Upper lobe of right lung (tissue), 1 donor: ENCODE measurements at regions not wholly inside any gene's neighbourhood (a gene's known extent, or its start where the extent isn't known, plus 50 kb on each side); places are given as distances from the start of the nearest gene placed in this dataset.

Experiments used
- ATAC-seq: fragments of 200-7000 bp; cut with Tn5 transposase; one replicate; pipeline ENCODE4 v1.9.1; 2020; ENCODE audit warnings: mild to moderate bottlenecking, moderate library complexity
- DNase-seq: peaks from one replicate; pipeline ENCODE4 v3.0.0-alpha.2; 2020
- H3K27ac ChIP-seq: fragments of 200-600 bp; one replicate; pipeline ENCODE4 v1.8.0; 2022
- H3K27me3 ChIP-seq: fragments of 200-600 bp; one replicate; pipeline ENCODE4 v1.8.0; 2022; ENCODE audit warnings: mild to moderate bottlenecking
- H3K36me3 ChIP-seq: fragments of 200-600 bp; one replicate; pipeline ENCODE4 v1.8.0; 2022
- H3K4me1 ChIP-seq: fragments of 200-600 bp; one replicate; pipeline ENCODE4 v1.8.0; 2022
- H3K4me3 ChIP-seq: fragments of 200-600 bp; one replicate; pipeline ENCODE4 v1.8.0; 2022; ENCODE audit warnings: mild to moderate bottlenecking
- H3K9me3 ChIP-seq: fragments of 200-600 bp; one replicate; pipeline ENCODE4 v1.8.0; 2022
- CTCF ChIP-seq: fragments of 200-600 bp; IDR thresholded peaks from one replicate; pipeline ENCODE4 v1.8.0; 2022; ENCODE audit warnings: antibody characterized with exemption
- intact Hi-C: fragments of 100-400 bp; cut with DNase I; formaldehyde crosslinking; loops from one replicate; pipeline ENCODE4 v1.11.0; 2022
- donor health status: DM: no; HTN: yes; CAD: no; lungs with severe emphysema.

- Histone ChIP-seq H3K36me3 (no peaks in the 10 kb centered on the region), H3K4me1 (no peaks in the 10 kb centered on the region), H3K27me3 (no peaks in the 10 kb centered on the region), H3K4me3 (no peak overlapping the region), H3K27ac (no peak overlapping the region), H3K9me3 (no peaks in the 10 kb centered on the region)
- ATAC-seq (peak; percentile 56), DNase-seq (no peak)
- intact Hi-C loops = no loop called here
- no peak for TF ChIP-seq CTCF
Measured at GRCh38 chr16:66003201-66003600, 363.3 kb upstream of the CDH5 start.

DNA sequence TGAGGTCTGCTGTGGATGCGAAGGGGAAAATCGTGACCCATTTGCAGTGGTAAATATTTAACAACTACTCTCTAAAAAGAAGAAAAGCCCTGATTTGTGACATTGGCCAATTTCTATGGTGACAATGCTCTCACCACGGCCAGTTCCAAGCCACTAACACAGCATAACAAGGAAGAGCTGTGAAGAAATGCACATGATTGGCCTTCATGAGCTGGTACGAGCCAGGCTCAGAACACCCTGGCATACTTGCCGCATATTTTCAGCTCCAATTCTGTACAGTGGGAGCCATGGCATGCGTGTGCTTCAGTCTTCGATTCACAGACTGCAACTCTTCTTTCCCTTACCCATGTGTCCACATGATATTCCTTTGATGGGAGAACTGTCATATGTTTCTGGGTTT, 363.9 kb upstream of the CDH5 start:
- no peak for TF ChIP-seq CTCF
- H3K27me3 ChIP-seq = no peaks in the 10 kb centered on the region
- no peaks in the 10 kb centered on the region for H3K36me3 ChIP-seq
- intact Hi-C loops = no loop called here
- no peaks in the 10 kb centered on the region for H3K4me1 ChIP-seq
- H3K4me3 ChIP-seq = no peak overlapping the region
- no peaks in the 10 kb centered on the region for H3K9me3 ChIP-seq
- DNase-seq = no peak
- no peak for ATAC-seq
- no peak overlapping the region for H3K27ac ChIP-seq

DNA sequence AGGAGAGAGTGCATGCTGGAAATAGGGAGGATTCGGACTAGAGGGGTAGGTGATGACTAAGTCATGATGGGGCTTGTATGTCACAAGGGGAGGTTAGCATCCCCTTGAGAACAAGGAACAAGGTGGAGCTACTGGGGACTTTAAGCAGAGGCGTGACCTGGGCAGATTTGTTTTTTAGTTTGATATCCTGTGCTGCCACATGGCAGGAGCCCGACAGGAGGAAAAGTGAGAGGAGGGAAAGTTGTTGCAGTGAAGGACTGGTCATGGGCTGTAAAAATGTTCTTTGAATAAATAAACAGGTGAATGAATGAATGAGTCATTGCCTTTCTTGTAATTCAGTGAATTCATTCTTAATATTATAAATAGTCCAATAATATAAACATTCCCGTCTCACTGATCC, 365.1 kb upstream of the CDH5 start:
- no peak for ATAC-seq
- intact Hi-C loops = no loop called here
- H3K9me3 ChIP-seq = no peaks in the 10 kb centered on the region

DNA sequence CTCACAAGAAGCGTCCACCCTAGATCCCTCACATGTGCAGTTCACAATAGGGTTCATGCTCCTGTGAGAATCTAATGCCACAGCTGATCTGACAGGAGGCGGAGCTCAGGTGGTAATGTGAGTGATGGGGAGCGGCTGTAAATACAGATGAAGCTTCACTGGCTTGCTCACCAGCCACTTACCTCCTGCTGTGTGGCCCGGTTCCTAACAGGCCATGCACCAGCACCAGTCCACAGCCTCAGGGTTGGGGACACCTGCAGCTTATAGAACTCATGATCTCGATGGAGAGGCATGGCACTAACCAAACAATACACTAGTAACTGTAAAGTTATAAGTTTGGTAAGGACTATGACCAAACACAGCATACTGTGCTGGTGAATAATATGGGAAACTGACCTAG, 368.0 kb upstream of the CDH5 start:
- H3K4me3 ChIP-seq = no peak overlapping the region
- ATAC-seq = no peak
- no peaks in the 10 kb centered on the region for H3K4me1 ChIP-seq
- no peaks in the 10 kb centered on the region for H3K36me3 ChIP-seq
- DNase-seq = no peak
- H3K27me3 ChIP-seq = no peaks in the 10 kb centered on the region
- intact Hi-C loops = no loop called here
- TF ChIP-seq CTCF = no peak
- H3K9me3 ChIP-seq = no peaks in the 10 kb centered on the region
- H3K27ac ChIP-seq = no peak overlapping the region

More for the DNA sequence above, 365.1 kb upstream of the CDH5 start:
- no peaks in the 10 kb centered on the region for H3K4me1 ChIP-seq
- TF ChIP-seq CTCF = no peak
- H3K36me3 ChIP-seq = no peaks in the 10 kb centered on the region
- DNase-seq = no peak
- H3K4me3 ChIP-seq = no peak overlapping the region
- H3K27ac ChIP-seq = no peak overlapping the region
- H3K27me3 ChIP-seq = no peaks in the 10 kb centered on the region

- H3K36me3 ChIP-seq = no peaks in the 10 kb centered on the region
- no peaks in the 10 kb centered on the region for H3K27me3 ChIP-seq
- H3K9me3 ChIP-seq = no peaks in the 10 kb centered on the region
- no peaks in the 10 kb centered on the region for H3K4me1 ChIP-seq
- no peak for DNase-seq
- intact Hi-C loops = no loop called here
- no peak for ATAC-seq
- TF ChIP-seq CTCF = no peak
- no peak overlapping the region for H3K27ac ChIP-seq
- H3K4me3 ChIP-seq = no peak overlapping the region
Measured at GRCh38 chr16:65994291-65994690, 372.2 kb upstream of the CDH5 start.

GRCh38 chr16:65991149-65991701, 375.3 kb upstream of the CDH5 start:
- Histone ChIP-seq H3K4me1 (no peaks in the 10 kb centered on the region), H3K27me3 (no peaks in the 10 kb centered on the region), H3K9me3 (no peaks in the 10 kb centered on the region), H3K36me3 (no peaks in the 10 kb centered on the region), H3K27ac (no peak overlapping the region), H3K4me3 (no peak overlapping the region)
- no peak for DNase-seq
- no peak for ATAC-seq
- TF ChIP-seq CTCF = no peak
- intact Hi-C loops = no loop called here
